Neural cell (in vitro differentiated cells): ENCODE measurements at regions not wholly inside any gene's neighbourhood (a gene's known extent, or its start where the extent isn't known, plus 50 kb on each side); places are given as distances from the start of the nearest gene placed in this dataset.

Source experiments
- H2AFZ ChIP-seq: fragments of 200-600, 300-800 bp; sonication (generic), shearing (Covaris generic); 2 replicates; pipeline ENCODE4 v1.6.0; 2014; ENCODE audit warnings: low read depth, mild to moderate bottlenecking, antibody characterized with exemption, low read length, moderate library complexity
- H3F3A ChIP-seq: fragments of 200-600 bp; shearing (Covaris generic); 2 replicates; pipeline ENCODE4 v1.6.1; 2016; ENCODE audit warnings: mild to moderate bottlenecking, moderate library complexity, mixed read lengths, antibody characterized with exemption, low read length; ENCODE audit not compliant: insufficient read depth, poor library complexity, severe bottlenecking
- H3K27ac ChIP-seq: fragments of 200-600, 300-800 bp; sonication (generic), shearing (Covaris generic); 2 replicates; pipeline ENCODE4 v1.5.1; 2014; ENCODE audit warnings: mild to moderate bottlenecking, low read length, moderate library complexity
- H3K27me3 ChIP-seq: fragments of 300-800, 200-600 bp; sonication (generic), shearing (Covaris generic); 2 replicates; pipeline ENCODE4 v1.6.0; 2014; ENCODE audit warnings: mild to moderate bottlenecking, low read depth, low read length, moderate library complexity; ENCODE audit not compliant: insufficient read depth
- H3K36me3 ChIP-seq: fragments of 300-800, 200-600 bp; sonication (generic), shearing (Covaris generic); 2 replicates; pipeline ENCODE4 v1.5.1; 2014; ENCODE audit warnings: mild to moderate bottlenecking, antibody characterized with exemption, low read length, moderate library complexity; ENCODE audit not compliant: insufficient read depth
- H3K4me2 ChIP-seq: fragments of 300-800, 200-600 bp; sonication (generic), shearing (Covaris generic); 2 replicates; pipeline ENCODE4 v1.6.0; 2014; ENCODE audit warnings: mild to moderate bottlenecking, low read length
- H3K4me3 ChIP-seq: fragments of 300-800, 200-600 bp; sonication (generic), shearing (Covaris generic); 2 replicates; pipeline ENCODE4 v1.5.1; 2014; ENCODE audit warnings: mild to moderate bottlenecking, low read length, moderate library complexity
- H3K79me2 ChIP-seq: fragments of 200-600 bp; shearing (Covaris generic); replicated peaks from 2 replicates; pipeline ENCODE4 v1.6.0; 2014; ENCODE audit warnings: mild to moderate bottlenecking, low read length, moderate library complexity; ENCODE audit not compliant: insufficient read depth
- H3K9ac ChIP-seq: fragments of 300-800, 200-600 bp; sonication (generic), shearing (Covaris generic); 2 replicates; pipeline ENCODE4 v1.6.1; 2016; ENCODE audit warnings: mild to moderate bottlenecking, low read length, mixed read lengths
- H3K9me2 ChIP-seq: fragments of 200-600 bp; shearing (Covaris generic); 2 replicates; pipeline ENCODE4 v1.6.1; 2016; ENCODE audit warnings: mild to moderate bottlenecking, low read length, mixed read lengths; ENCODE audit not compliant: insufficient read depth
- H3K9me3 ChIP-seq: fragments of 200-600, 300-800 bp; sonication (generic), shearing (Covaris generic); 2 replicates; pipeline ENCODE4 v1.6.1; 2016; ENCODE audit warnings: mild to moderate bottlenecking, mixed run types, low read length, moderate library complexity, mixed read lengths
- H4K20me1 ChIP-seq: fragments of 200-600 bp; shearing (Covaris generic); 2 replicates; pipeline ENCODE4 v1.6.1; 2016; ENCODE audit warnings: mild to moderate bottlenecking, mixed run types; ENCODE audit not compliant: insufficient read depth
- EP300 ChIP-seq: fragments of 450-650 bp; conservative IDR thresholded peaks from 2 replicates; pipeline ENCODE4 v1.6.1; 2014; ENCODE audit warnings: antibody characterized with exemption, mild to moderate bottlenecking, moderate library complexity; ENCODE audit not compliant: poor library complexity, severe bottlenecking
- EZH2 ChIP-seq: fragments of 200-600, 300-800 bp; shearing (Covaris generic), sonication (generic); IDR thresholded peaks from 2 replicates; pipeline ENCODE4 v1.6.1; 2014; ENCODE audit warnings: antibody characterized with exemption, low read length, borderline replicate concordance, mild to moderate bottlenecking; ENCODE audit not compliant: insufficient read depth, poor library complexity, severe bottlenecking
- MXI1 ChIP-seq: fragments of 450-650 bp; conservative IDR thresholded peaks from 2 replicates; pipeline ENCODE4 v1.6.1; 2014; ENCODE audit warnings: antibody characterized with exemption, mild to moderate bottlenecking; ENCODE audit not compliant: poor library complexity, severe bottlenecking
- POLR2AphosphoS5 ChIP-seq: IDR thresholded peaks from 2 replicates; pipeline ENCODE4 v1.6.1; 2012
- RAD21 ChIP-seq: fragments of 450-650 bp; conservative IDR thresholded peaks from 2 replicates; pipeline ENCODE4 v1.6.1; 2014; ENCODE audit warnings: antibody characterized with exemption, mild to moderate bottlenecking, moderate library complexity
- REST ChIP-seq: IDR thresholded peaks from 2 replicates; pipeline ENCODE4 v1.6.1; 2012; ENCODE audit warnings: borderline replicate concordance
- SMC3 ChIP-seq: fragments of 450-650 bp; conservative IDR thresholded peaks from 2 replicates; pipeline ENCODE4 v1.6.1; 2014; ENCODE audit warnings: antibody characterized with exemption, mild to moderate bottlenecking, moderate library complexity; ENCODE audit not compliant: poor library complexity
- TAF1 ChIP-seq: IDR thresholded peaks from 2 replicates; pipeline ENCODE4 v1.6.1; 2012; ENCODE audit warnings: low read depth
- TF ChIP-seq, protein P1 (sequence below): fragments of 450-650 bp; IDR thresholded peaks from 2 replicates; pipeline ENCODE4 v1.5.1; 2014; ENCODE audit warnings: antibody characterized with exemption, mild to moderate bottlenecking, moderate library complexity; ENCODE audit not compliant: poor library complexity, severe bottlenecking

GRCh38 chr9:108789742-108790141 lies 66.0 kb downstream of the ACTL7B start:
- H3K9ac ChIP-seq = no peak overlapping the region
- no peak overlapping the region for H3K4me3 ChIP-seq
- H2AFZ ChIP-seq = no peak overlapping the region
- no peak overlapping the region for H3K27ac ChIP-seq
- H3K9me2 ChIP-seq = no peaks in the 10 kb centered on the region
- no peaks in the 10 kb centered on the region for H3K79me2 ChIP-seq
- no peaks in the 10 kb centered on the region for H3K27me3 ChIP-seq
- H3K4me2 ChIP-seq = no peak overlapping the region
- no peaks in the 10 kb centered on the region for H3K36me3 ChIP-seq
- TF ChIP-seq EZH2 (no peak), TAF1 (no peak), EP300 (no peak), RAD21 (no peak), REST (no peak), SMC3 (no peak), POLR2AphosphoS5 (no peak), MXI1 (no peak)
- TF ChIP-seq, protein P1, sequence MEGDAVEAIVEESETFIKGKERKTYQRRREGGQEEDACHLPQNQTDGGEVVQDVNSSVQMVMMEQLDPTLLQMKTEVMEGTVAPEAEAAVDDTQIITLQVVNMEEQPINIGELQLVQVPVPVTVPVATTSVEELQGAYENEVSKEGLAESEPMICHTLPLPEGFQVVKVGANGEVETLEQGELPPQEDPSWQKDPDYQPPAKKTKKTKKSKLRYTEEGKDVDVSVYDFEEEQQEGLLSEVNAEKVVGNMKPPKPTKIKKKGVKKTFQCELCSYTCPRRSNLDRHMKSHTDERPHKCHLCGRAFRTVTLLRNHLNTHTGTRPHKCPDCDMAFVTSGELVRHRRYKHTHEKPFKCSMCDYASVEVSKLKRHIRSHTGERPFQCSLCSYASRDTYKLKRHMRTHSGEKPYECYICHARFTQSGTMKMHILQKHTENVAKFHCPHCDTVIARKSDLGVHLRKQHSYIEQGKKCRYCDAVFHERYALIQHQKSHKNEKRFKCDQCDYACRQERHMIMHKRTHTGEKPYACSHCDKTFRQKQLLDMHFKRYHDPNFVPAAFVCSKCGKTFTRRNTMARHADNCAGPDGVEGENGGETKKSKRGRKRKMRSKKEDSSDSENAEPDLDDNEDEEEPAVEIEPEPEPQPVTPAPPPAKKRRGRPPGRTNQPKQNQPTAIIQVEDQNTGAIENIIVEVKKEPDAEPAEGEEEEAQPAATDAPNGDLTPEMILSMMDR = no peak
- H4K20me1 ChIP-seq = no peaks in the 10 kb centered on the region
- no peaks in the 10 kb centered on the region for H3F3A ChIP-seq
- no peaks in the 10 kb centered on the region for H3K9me3 ChIP-seq

DNA sequence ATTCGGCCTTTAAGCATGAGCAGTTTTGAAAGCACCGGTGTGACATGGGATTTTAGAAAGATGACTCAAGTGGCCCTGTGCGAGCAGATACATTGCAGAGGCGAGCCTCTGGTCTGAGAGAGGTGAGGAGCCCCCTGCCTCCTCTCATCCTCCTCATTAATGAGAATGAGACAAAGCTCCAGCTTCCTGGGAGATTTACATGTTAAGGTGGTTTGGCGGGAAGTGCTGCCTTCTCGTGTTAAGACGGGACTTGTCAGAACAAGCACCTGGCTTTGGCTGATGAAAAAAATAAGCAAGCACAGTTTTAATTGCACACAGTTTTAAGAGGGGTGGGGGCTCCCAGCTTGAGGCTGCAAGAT lies 68.1 kb downstream of the ACTL7B start:
- no peak overlapping the region for H2AFZ ChIP-seq
- H3K9me2 ChIP-seq = no peaks in the 10 kb centered on the region
- H3K36me3 ChIP-seq = no peaks in the 10 kb centered on the region
- H3K9ac ChIP-seq = no peak overlapping the region
- no peaks in the 10 kb centered on the region for H3F3A ChIP-seq
- H3K9me3 ChIP-seq = no peaks in the 10 kb centered on the region
- no peaks in the 10 kb centered on the region for H4K20me1 ChIP-seq
- H3K27me3 ChIP-seq = no peaks in the 10 kb centered on the region
- H3K79me2 ChIP-seq = no peaks in the 10 kb centered on the region
- H3K4me2 ChIP-seq = no peak overlapping the region
- no peak overlapping the region for H3K27ac ChIP-seq
- no peak overlapping the region for H3K4me3 ChIP-seq
- TF ChIP-seq, protein P1 = no peak
- TF ChIP-seq SMC3 = no peak
- no peak for TF ChIP-seq EZH2
- TF ChIP-seq MXI1 = no peak
- TF ChIP-seq REST = no peak
- TF ChIP-seq TAF1 = no peak
- TF ChIP-seq RAD21 = no peak
